ENCODE measurements at regions not wholly inside any gene's neighbourhood (a gene's known extent, or its start where the extent isn't known, plus 50 kb on each side); places are given as distances from the start of the nearest gene placed in this dataset.

- H3K27ac Mint-ChIP-seq, result no peak overlapping the region
- no peaks in the 10 kb centered on the region for H3K4me1 Mint-ChIP-seq
- no peak for DNase-seq (ENCODE audit: low spot score in 2 of 2)
- H3K4me3 Mint-ChIP-seq, result no peak overlapping the region
- ATAC-seq, result no peak
- H3K36me3 Mint-ChIP-seq, result no peaks in the 10 kb centered on the region
- H3K9me3 Mint-ChIP-seq, result no peaks in the 10 kb centered on the region
These were observed 50.3 kb upstream of the RAB3GAP2 start for GRCh38 chr1:220322570-220322969.
